GM13977 (cell line): ENCODE measurements at regions not wholly inside any gene's neighbourhood (a gene's known extent, or its start where the extent isn't known, plus 50 kb on each side); places are given as distances from the start of the nearest gene placed in this dataset.
"Not testable (repeated sequence)": the region's sequence is repeated elsewhere in the genome, so short reads cannot be mapped to it uniquely, and the experiment has no call there.

Experiments
- DNase-seq: peaks from one replicate; pipeline ENCODE4 v3.0.0; 2012; ENCODE audit warnings: low spot score
- CTCF ChIP-seq: IDR thresholded peaks from 2 replicates; pipeline ENCODE4 v1.5.1; 2012; ENCODE audit warnings: mild to moderate bottlenecking, control low read depth; ENCODE audit not compliant: insufficient read depth; ENCODE audit errors: extremely low read depth, missing control alignments
- in situ Hi-C: fragments of 300-500 bp; cut with MboI; formaldehyde crosslinking; loops from one replicate; pipeline ENCODE4 v1.12.0; 2022; ENCODE audit warnings: low sequenced_read_pairs, low pct_unique_long_range_greater_than_20kb, mixed read lengths, inconsistent platforms; ENCODE audit not compliant: unreplicated experiment

- in situ Hi-C loops = no loop called here
- DNase-seq = no peak
- TF ChIP-seq CTCF = no peak
Observed at GRCh38 chr1:29920784-29921183, 684.5 kb downstream of the PTPRU start.

- DNase-seq = no peak
- in situ Hi-C loops = no loop called here
- TF ChIP-seq CTCF = no peak
Observed at GRCh38 chr1:29920316-29920715, 684.0 kb downstream of the PTPRU start.

GRCh38 chr1:29919041-29919440 lies 682.7 kb downstream of the PTPRU start:
- DNase-seq, in situ Hi-C loops: not testable (repeated sequence)

- DNase-seq = no peak
- in situ Hi-C loops = no loop called here
- no peak for TF ChIP-seq CTCF
Observed at GRCh38 chr1:29916656-29917369, 680.5 kb downstream of the PTPRU start.

- TF ChIP-seq CTCF = no peak
- DNase-seq = no peak
- in situ Hi-C loops = no loop called here
Observed at GRCh38 chr1:29914936-29915335, 678.6 kb downstream of the PTPRU start.

- in situ Hi-C loops = no loop called here
- TF ChIP-seq CTCF = peak; percentile 35
- DNase-seq = no peak
Observed at GRCh38 chr1:29912425-29912824, 676.1 kb downstream of the PTPRU start.

GRCh38 chr1:29909962-29910361 lies 673.6 kb downstream of the PTPRU start:
- TF ChIP-seq CTCF = no peak
- no peak for DNase-seq
- in situ Hi-C loops = no loop called here
